ENCODE measurements at regions not wholly inside any gene's neighbourhood (a gene's known extent, or its start where the extent isn't known, plus 50 kb on each side); places are given as distances from the start of the nearest gene placed in this dataset.

DNA sequence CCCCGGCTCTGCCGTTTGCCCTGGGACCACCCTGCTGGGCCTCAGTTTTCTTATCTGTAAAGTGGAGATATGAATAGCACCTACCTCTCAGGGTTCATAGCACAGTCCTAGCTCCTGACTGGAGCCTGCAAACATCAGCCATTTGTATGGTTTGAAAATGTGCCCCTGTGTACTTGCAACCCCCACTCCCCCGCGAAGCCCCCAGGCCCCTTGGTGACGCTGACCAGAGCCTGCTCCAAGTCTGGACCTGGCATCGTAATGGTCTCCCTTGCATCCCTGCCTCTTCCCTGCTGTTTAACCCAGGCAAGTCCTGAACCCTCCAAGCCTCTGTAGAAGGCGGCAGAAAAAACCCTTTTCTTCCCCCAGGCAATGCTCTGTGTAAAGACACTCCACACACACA, 128.0 kb downstream of the IRF8 start:
- no peak for DNase-seq (ENCODE audit: low read depth)
- H3K4me1 Mint-ChIP-seq (ENCODE audit: low read depth, unreplicated experiment) = no peaks in the 10 kb centered on the region
- no peak overlapping the region for H3K27ac Mint-ChIP-seq (ENCODE audit: unreplicated experiment)

DNA sequence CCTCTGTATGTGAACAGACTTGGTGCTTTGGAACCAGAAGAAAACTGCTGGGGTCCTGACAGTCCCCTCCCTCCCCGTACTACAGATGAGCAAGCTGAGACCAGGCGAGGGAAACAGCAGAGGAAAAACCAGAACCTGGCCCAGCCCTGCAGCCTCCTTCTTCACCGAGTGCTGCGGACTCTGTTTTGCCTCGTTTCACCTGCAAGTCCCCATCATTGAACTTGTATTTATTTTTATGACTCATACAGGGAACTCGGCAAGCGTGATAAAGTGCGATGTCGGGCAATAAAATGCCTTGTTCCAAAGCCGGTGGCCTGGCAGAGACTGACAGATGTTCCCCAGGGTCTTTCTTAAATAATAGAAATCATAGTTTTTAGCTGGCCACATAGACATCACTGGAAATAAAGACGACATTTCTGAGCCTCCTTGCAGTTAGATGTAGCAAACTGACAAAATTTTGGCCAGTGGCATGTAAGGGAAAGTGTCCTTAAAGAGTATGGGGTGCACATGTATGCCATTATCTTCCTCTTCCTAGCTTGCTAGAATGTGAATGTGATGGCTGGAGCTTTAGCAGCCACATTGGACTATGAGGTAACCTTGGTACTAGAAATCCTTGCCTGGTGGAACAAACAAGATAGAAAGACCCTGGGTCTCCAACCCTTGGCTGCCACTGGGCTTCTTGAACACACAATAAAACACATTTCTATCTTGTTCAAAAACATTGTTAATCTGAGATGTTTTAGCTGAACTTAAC, 128.6 kb downstream of the IRF8 start:
- peaks cover 13% of the 10 kb centered on the region for H3K9me3 Mint-ChIP-seq (ENCODE audit: unreplicated experiment)
- no peak for FAIRE-seq
- Histone ChIP-seq H3K4me3 (ENCODE audit: insufficient read depth, low read depth, low read length) (no peak overlapping the region), H3K79me2 (ENCODE audit: insufficient read depth, low read length) (no peaks in the 10 kb centered on the region), H4K20me1 (ENCODE audit: insufficient read depth, low read length) (no peaks in the 10 kb centered on the region), H3K4me2 (ENCODE audit: low read length) (no peak overlapping the region), H3K4me1 (ENCODE audit: insufficient read depth, low read length) (no peaks in the 10 kb centered on the region), H3K27me3 (ENCODE audit: insufficient read depth, low read length) (peaks cover 13% of the 10 kb centered on the region), H3K36me3 (ENCODE audit: insufficient read depth, low read length) (no peaks in the 10 kb centered on the region), H3K27ac (ENCODE audit: low read depth, low read length) (no peak overlapping the region), H3K9ac (ENCODE audit: low read length) (no peak overlapping the region), H3K9me3 (ENCODE audit: insufficient read depth, low read depth, low read length) (peaks cover 6% of the 10 kb centered on the region), H2AFZ (ENCODE audit: low read depth, low read length) (no peak overlapping the region)
- no peak overlapping the region for H3K4me3 Mint-ChIP-seq (ENCODE audit: unreplicated experiment)
- no peaks in the 10 kb centered on the region for H3K4me1 Mint-ChIP-seq (ENCODE audit: low read depth, unreplicated experiment)
- H3K27me3 Mint-ChIP-seq (ENCODE audit: low read depth, unreplicated experiment) = peaks cover 38% of the 10 kb centered on the region
- no peak overlapping the region for H3K27ac Mint-ChIP-seq (ENCODE audit: unreplicated experiment)
- TF ChIP-seq, protein P1, sequence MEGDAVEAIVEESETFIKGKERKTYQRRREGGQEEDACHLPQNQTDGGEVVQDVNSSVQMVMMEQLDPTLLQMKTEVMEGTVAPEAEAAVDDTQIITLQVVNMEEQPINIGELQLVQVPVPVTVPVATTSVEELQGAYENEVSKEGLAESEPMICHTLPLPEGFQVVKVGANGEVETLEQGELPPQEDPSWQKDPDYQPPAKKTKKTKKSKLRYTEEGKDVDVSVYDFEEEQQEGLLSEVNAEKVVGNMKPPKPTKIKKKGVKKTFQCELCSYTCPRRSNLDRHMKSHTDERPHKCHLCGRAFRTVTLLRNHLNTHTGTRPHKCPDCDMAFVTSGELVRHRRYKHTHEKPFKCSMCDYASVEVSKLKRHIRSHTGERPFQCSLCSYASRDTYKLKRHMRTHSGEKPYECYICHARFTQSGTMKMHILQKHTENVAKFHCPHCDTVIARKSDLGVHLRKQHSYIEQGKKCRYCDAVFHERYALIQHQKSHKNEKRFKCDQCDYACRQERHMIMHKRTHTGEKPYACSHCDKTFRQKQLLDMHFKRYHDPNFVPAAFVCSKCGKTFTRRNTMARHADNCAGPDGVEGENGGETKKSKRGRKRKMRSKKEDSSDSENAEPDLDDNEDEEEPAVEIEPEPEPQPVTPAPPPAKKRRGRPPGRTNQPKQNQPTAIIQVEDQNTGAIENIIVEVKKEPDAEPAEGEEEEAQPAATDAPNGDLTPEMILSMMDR (IDR thresholded peaks at IDR 0.05; ENCODE audit: insufficient read depth, low read depth, low read length) = no peak
- TF ChIP-seq EZH2 (IDR thresholded peaks at IDR 0.05; ENCODE audit: insufficient read depth, low read length) = no peak
- H3K36me3 Mint-ChIP-seq (ENCODE audit: low read depth, unreplicated experiment) = peaks cover 2% of the 10 kb centered on the region
- no peak for DNase-seq (ENCODE audit: low read depth)

More for the DNA sequence above, 128.0 kb downstream of the IRF8 start:
- Mint-ChIP-seq H3K36me3 (ENCODE audit: low read depth, unreplicated experiment) (peaks cover 2% of the 10 kb centered on the region), H3K27me3 (ENCODE audit: low read depth, unreplicated experiment) (peaks cover 34% of the 10 kb centered on the region), H3K4me3 (ENCODE audit: unreplicated experiment) (no peak overlapping the region), H3K9me3 (ENCODE audit: unreplicated experiment) (peaks cover 13% of the 10 kb centered on the region)
- Histone ChIP-seq H3K79me2 (ENCODE audit: insufficient read depth, low read length) (no peaks in the 10 kb centered on the region), H3K36me3 (ENCODE audit: insufficient read depth, low read length) (no peaks in the 10 kb centered on the region), H2AFZ (ENCODE audit: low read depth, low read length) (no peak overlapping the region), H3K4me1 (ENCODE audit: insufficient read depth, low read length) (no peaks in the 10 kb centered on the region), H3K4me3 (ENCODE audit: insufficient read depth, low read depth, low read length) (no peak overlapping the region), H3K4me2 (ENCODE audit: low read length) (no peak overlapping the region), H3K27ac (ENCODE audit: low read depth, low read length) (no peak overlapping the region), H3K27me3 (ENCODE audit: insufficient read depth, low read length) (peaks cover 9% of the 10 kb centered on the region), H4K20me1 (ENCODE audit: insufficient read depth, low read length) (no peaks in the 10 kb centered on the region), H3K9me3 (ENCODE audit: insufficient read depth, low read depth, low read length) (peaks cover 6% of the 10 kb centered on the region), H3K9ac (ENCODE audit: low read length) (no peak overlapping the region)
- TF ChIP-seq, protein P1 (IDR thresholded peaks at IDR 0.05; ENCODE audit: insufficient read depth, low read depth, low read length) = no peak
- TF ChIP-seq EZH2 (IDR thresholded peaks at IDR 0.05; ENCODE audit: insufficient read depth, low read length) = no peak
- no peak for FAIRE-seq

DNA sequence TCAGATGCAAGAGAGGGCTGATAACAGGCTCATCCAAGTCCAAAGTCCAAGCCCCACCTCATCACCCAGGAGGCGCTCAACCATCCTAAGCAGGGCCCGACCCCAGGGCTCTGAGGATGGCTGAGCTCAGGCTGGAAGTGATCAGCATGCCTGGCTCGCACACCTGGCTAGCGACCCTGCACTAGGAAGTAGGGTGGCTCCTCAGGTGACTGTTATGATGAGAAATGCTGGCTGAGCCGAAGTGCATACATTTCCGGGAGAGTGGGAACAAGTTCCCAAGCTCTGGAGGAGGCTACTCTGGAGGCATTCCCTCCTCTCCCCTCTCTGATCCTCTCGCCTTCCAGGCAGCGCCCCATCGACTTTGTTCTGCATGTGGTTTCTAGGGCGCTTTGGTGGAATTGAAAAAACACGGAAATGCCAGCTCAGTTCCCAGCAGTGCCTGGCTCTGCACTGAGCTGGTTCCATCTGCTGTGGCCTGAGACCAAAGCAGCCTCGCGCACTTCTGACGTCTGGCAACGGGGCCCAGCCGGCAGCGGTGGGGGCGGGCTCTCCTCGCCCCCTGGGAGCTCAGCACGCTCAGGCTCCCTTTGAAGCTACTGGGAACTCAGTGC, 130.3 kb downstream of the IRF8 start:
- peaks cover 2% of the 10 kb centered on the region for H3K36me3 Mint-ChIP-seq (ENCODE audit: low read depth, unreplicated experiment)
- Histone ChIP-seq H3K27me3 (ENCODE audit: insufficient read depth, low read length) (peaks cover 27% of the 10 kb centered on the region), H3K9ac (ENCODE audit: low read length) (no peak overlapping the region), H3K9me3 (ENCODE audit: insufficient read depth, low read depth, low read length) (no peaks in the 10 kb centered on the region), H3K4me3 (ENCODE audit: insufficient read depth, low read depth, low read length) (no peak overlapping the region), H2AFZ (ENCODE audit: low read depth, low read length) (no peak overlapping the region), H4K20me1 (ENCODE audit: insufficient read depth, low read length) (no peaks in the 10 kb centered on the region), H3K79me2 (ENCODE audit: insufficient read depth, low read length) (no peaks in the 10 kb centered on the region), H3K36me3 (ENCODE audit: insufficient read depth, low read length) (no peaks in the 10 kb centered on the region), H3K27ac (ENCODE audit: low read depth, low read length) (no peak overlapping the region), H3K4me1 (ENCODE audit: insufficient read depth, low read length) (no peaks in the 10 kb centered on the region), H3K4me2 (ENCODE audit: low read length) (no peak overlapping the region)
- peaks cover 8% of the 10 kb centered on the region for H3K9me3 Mint-ChIP-seq (ENCODE audit: unreplicated experiment)
- no peaks in the 10 kb centered on the region for H3K4me1 Mint-ChIP-seq (ENCODE audit: low read depth, unreplicated experiment)
- DNase-seq (ENCODE audit: low read depth) (peak; percentile 56), FAIRE-seq (no peak)
- H3K27ac Mint-ChIP-seq (ENCODE audit: unreplicated experiment) = no peak overlapping the region
- H3K4me3 Mint-ChIP-seq (ENCODE audit: unreplicated experiment) = no peak overlapping the region
- TF ChIP-seq, protein P1 (IDR thresholded peaks at IDR 0.05; ENCODE audit: insufficient read depth, low read depth, low read length) = no peak
- no peak for TF ChIP-seq EZH2 (IDR thresholded peaks at IDR 0.05; ENCODE audit: insufficient read depth, low read length)
- H3K27me3 Mint-ChIP-seq (ENCODE audit: low read depth, unreplicated experiment) = peaks cover 46% of the 10 kb centered on the region

Data from astrocyte (in vitro differentiated cells and primary cell).